HUES6 (cell line): ENCODE measurements at regions not wholly inside any gene's neighbourhood (a gene's known extent, or its start where the extent isn't known, plus 50 kb on each side); places are given as distances from the start of the nearest gene placed in this dataset.
"Not testable (repeated sequence)": the region's sequence is repeated elsewhere in the genome, so short reads cannot be mapped to it uniquely, and the experiment has no call there.

ENCODE experiments used
- H3K27ac ChIP-seq: 2 replicates; pipeline ENCODE4 v1.7.0; 2013; ENCODE audit warnings: low read depth, mild to moderate bottlenecking, low read length, inconsistent platforms
- H3K27me3 ChIP-seq: 2 replicates; pipeline ENCODE4 v1.6.1; 2013; ENCODE audit warnings: low read length; ENCODE audit not compliant: control insufficient read depth, insufficient read depth
- H3K36me3 ChIP-seq: 2 replicates; pipeline ENCODE4 v1.6.1; 2013; ENCODE audit warnings: low read length; ENCODE audit not compliant: control insufficient read depth, insufficient read depth
- H3K4me1 ChIP-seq: 2 replicates; pipeline ENCODE4 v1.6.1; 2013; ENCODE audit warnings: low read length; ENCODE audit not compliant: control insufficient read depth, insufficient read depth
- H3K4me3 ChIP-seq: 2 replicates; pipeline ENCODE4 v1.5.1; 2013; ENCODE audit warnings: low read depth, low read length
- H3K9ac ChIP-seq: one replicate; pipeline ENCODE4 v1.6.1; 2013; ENCODE audit warnings: mild to moderate bottlenecking, low read length
- H3K9me3 ChIP-seq: 2 replicates; pipeline ENCODE4 v1.6.1; 2013; ENCODE audit warnings: low read depth, low read length; ENCODE audit not compliant: control insufficient read depth, insufficient read depth

DNA sequence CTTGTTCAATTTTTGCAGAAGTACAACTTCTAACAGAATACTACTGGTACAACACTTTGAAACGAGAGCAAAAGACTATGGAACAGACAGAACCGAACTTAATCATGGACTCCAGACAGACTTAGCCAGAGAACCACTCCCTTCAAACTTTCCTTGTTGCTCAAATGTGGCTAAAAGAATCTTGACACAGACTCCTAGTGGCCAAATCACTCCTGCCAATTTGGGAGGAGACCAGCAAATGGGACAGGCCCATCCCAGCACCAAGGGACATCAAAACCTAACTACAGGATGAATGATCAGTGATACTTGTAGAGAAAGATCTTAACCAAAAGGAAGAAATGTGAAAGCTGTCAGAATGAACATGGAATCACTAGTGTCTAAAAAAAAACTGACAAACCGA is 154.0 kb downstream of the MATN1 start:
- no peaks in the 10 kb centered on the region for H3K36me3 ChIP-seq
- H3K4me1 ChIP-seq: no peaks in the 10 kb centered on the region
- H3K4me3 ChIP-seq: no peak overlapping the region
- no peaks in the 10 kb centered on the region for H3K27me3 ChIP-seq
- H3K9ac ChIP-seq: no peak overlapping the region
- H3K9me3 ChIP-seq: peaks cover 2% of the 10 kb centered on the region; the same call in 1 of the 2 replicates
- H3K27ac ChIP-seq: no peak overlapping the region

GRCh38 chr1:30562559-30562958 is 160.8 kb downstream of the MATN1 start:
- no peaks in the 10 kb centered on the region for H3K4me1 ChIP-seq
- H3K4me3 ChIP-seq: no peak overlapping the region
- H3K9ac ChIP-seq: no peak overlapping the region
- no peaks in the 10 kb centered on the region for H3K36me3 ChIP-seq
- H3K27ac ChIP-seq: no peak overlapping the region
- no peaks in the 10 kb centered on the region for H3K27me3 ChIP-seq
- H3K9me3 ChIP-seq: peaks cover 25% of the 10 kb centered on the region

DNA sequence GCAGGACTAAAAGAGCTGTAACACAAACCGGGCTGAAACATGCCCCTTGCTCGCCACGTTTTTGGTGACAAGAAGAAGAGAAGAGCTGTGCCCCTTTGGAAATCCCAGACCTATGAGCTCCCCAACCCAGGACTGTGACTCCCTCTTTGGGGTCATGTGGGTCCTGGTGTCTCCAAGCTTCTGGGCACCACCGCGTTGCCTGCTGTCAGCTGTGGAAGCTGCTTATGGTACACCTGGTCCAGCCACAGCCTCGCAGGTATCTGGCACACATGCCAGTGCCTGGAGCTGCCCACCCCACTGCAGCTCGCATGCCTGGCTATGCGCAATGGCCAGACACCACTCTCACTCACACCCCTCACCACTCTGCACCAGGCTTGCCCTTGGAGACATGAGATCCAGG is 171.8 kb downstream of the MATN1 start:
- H3K27ac ChIP-seq: no peak overlapping the region
- no peak overlapping the region for H3K9ac ChIP-seq
- H3K4me1 ChIP-seq: no peaks in the 10 kb centered on the region
- H3K36me3 ChIP-seq: no peaks in the 10 kb centered on the region
- no peaks in the 10 kb centered on the region for H3K27me3 ChIP-seq
- H3K9me3 ChIP-seq: no peaks in the 10 kb centered on the region
- H3K4me3 ChIP-seq: no peak overlapping the region

DNA sequence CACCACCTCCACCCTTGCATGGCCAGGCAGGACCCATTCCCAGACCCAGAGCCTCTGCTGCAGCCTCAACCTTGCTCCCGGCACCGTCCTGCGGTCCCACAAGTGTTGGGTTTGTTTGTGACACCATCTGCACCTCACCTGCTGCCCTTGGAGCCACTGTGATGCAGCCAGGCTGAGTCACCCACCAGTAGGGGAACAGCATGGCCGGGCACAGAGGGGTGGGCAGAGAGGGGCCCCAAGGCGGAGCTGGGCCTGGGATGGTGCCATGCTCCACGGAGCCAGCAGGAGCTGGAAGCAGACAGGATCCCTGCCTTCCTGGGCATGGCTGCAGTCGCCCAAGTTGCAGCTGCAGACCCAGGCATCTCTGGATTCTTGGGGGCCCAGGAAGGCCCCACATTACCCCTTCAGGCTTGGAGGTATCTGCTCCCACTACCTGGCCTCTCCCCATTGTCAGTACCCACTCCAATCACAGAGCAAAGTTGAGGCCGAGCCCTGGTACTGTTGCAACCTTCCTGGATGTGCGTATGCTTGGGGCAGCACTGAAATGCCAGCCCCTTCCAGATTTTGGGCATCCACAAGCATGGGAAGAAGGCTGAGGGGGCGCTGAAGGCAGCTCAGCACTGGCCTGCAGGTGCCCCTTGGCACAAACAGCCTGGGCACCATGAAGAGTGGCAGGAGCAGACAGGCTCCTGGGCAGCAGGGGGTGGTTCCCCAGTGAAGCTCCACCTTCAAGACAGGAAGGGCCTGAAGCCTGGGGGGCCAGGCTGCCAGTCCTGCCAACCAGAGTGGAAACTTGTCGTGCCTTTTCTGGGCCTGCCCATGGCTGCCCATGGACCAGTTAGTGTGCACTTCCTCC is 172.8 kb downstream of the MATN1 start:
- H3K27me3 ChIP-seq: no peaks in the 10 kb centered on the region
- no peaks in the 10 kb centered on the region for H3K36me3 ChIP-seq
- H3K4me1 ChIP-seq: no peaks in the 10 kb centered on the region
- no peak overlapping the region for H3K27ac ChIP-seq
- no peak overlapping the region for H3K4me3 ChIP-seq
- H3K9ac ChIP-seq: no peak overlapping the region
- no peaks in the 10 kb centered on the region for H3K9me3 ChIP-seq

DNA sequence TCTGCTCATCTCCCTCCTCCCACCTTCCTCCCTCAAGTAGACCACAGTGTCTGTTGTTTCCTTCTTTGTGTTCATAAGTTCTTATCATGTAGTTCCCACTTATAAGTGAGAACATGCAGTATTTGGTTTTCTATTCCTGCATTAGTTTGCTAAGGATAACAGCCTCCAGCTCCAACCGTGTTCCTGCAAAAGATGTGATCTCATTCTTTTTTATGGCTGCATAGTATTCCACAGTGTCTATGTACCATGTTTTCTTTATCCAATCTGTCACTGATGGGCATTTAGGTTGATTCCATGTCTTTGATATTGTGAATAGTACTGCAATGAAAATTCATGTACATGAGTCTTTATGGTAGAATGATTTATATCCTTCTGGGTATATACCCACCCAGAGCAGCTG is 173.5 kb downstream of the MATN1 start:
- not testable (repeated sequence) for H3K9me3 ChIP-seq, H3K36me3 ChIP-seq, H3K9ac ChIP-seq, H3K27me3 ChIP-seq, H3K27ac ChIP-seq, H3K4me1 ChIP-seq, H3K4me3 ChIP-seq

GRCh38 chr1:30548294-30548693 is 175.1 kb downstream of the MATN1 start:
- Histone ChIP-seq H3K4me1 (no peaks in the 10 kb centered on the region), H3K9me3 (no peaks in the 10 kb centered on the region), H3K9ac (no peak overlapping the region), H3K27ac (no peak overlapping the region), H3K4me3 (no peak overlapping the region), H3K27me3 (no peaks in the 10 kb centered on the region), H3K36me3 (no peaks in the 10 kb centered on the region)

- not testable (repeated sequence) for H3K4me3 ChIP-seq, H3K36me3 ChIP-seq, H3K9ac ChIP-seq, H3K27me3 ChIP-seq, H3K4me1 ChIP-seq, H3K27ac ChIP-seq, H3K9me3 ChIP-seq
These were observed 176.1 kb downstream of the MATN1 start for GRCh38 chr1:30547326-30547725.

GRCh38 chr1:30545365-30545764 is 178.0 kb downstream of the MATN1 start:
- Histone ChIP-seq H3K27ac (no peak overlapping the region), H3K36me3 (no peaks in the 10 kb centered on the region), H3K9ac (no peak overlapping the region), H3K27me3 (no peaks in the 10 kb centered on the region), H3K4me1 (no peaks in the 10 kb centered on the region), H3K9me3 (peaks cover 15% of the 10 kb centered on the region), H3K4me3 (no peak overlapping the region)

- H3K27ac ChIP-seq: no peak overlapping the region
These were observed 181.5 kb downstream of the MATN1 start for GRCh38 chr1:30541721-30542485.

DNA sequence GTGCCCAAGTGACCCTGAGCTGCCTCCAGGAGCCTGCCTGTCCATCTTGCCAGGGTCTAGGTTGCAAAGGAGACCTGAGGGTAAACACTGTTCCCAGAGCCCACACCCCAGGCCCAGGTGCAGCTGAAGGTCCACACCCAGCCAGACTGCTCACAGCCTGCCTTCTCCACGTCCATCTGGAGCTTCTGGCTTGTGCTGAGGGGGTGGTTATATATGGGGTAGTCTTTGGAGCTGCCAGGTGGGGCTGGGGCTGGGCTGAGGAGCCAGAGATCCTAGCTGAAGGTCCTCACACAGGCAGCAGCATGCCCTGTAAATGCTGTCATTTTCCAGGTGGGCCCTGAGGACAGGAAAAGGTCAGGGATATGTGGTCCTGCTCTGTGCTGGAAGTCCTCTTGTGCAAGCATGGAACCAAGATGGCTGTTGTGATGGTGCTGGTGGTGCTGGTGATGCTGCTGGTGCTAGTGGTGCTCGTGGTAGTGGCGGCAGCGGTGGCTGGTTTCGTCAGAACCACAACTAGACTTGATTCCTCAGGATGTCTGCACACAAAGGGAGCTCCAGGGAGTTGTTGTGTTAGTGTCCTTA is 182.7 kb downstream of the MATN1 start:
- H3K9ac ChIP-seq: no peak overlapping the region
- no peaks in the 10 kb centered on the region for H3K27me3 ChIP-seq
- peaks cover 15% of the 10 kb centered on the region for H3K9me3 ChIP-seq
- H3K4me3 ChIP-seq: no peak overlapping the region
- H3K27ac ChIP-seq: no peak overlapping the region
- no peaks in the 10 kb centered on the region for H3K36me3 ChIP-seq
- H3K4me1 ChIP-seq: no peaks in the 10 kb centered on the region

More at GRCh38 chr1:30541721-30542485, 181.5 kb downstream of the MATN1 start:
- no peaks in the 10 kb centered on the region for H3K27me3 ChIP-seq
- no peak overlapping the region for H3K9ac ChIP-seq
- H3K36me3 ChIP-seq: no peaks in the 10 kb centered on the region
- H3K4me1 ChIP-seq: no peaks in the 10 kb centered on the region
- H3K4me3 ChIP-seq: no peak overlapping the region
- H3K9me3 ChIP-seq: peaks cover 15% of the 10 kb centered on the region

- no peak overlapping the region for H3K4me3 ChIP-seq
- no peaks in the 10 kb centered on the region for H3K36me3 ChIP-seq
These were observed 183.5 kb downstream of the MATN1 start for GRCh38 chr1:30539884-30540283.

More at GRCh38 chr1:30539884-30540283, 183.5 kb downstream of the MATN1 start:
- no peaks in the 10 kb centered on the region for H3K4me1 ChIP-seq
- H3K27me3 ChIP-seq: no peaks in the 10 kb centered on the region
- peaks cover 15% of the 10 kb centered on the region for H3K9me3 ChIP-seq
- H3K27ac ChIP-seq: no peak overlapping the region
- H3K9ac ChIP-seq: no peak overlapping the region
